IMR-90 (cell line): ENCODE measurements at regions not wholly inside any gene's neighbourhood (a gene's known extent, or its start where the extent isn't known, plus 50 kb on each side); places are given as distances from the start of the nearest gene placed in this dataset.

Experiments
- ATAC-seq: fragments of 200-7000 bp; cut with Tn5 transposase; 2 replicates; pipeline ENCODE4 v1.9.1; 2020; ENCODE audit warnings: low read depth, mild to moderate bottlenecking, moderate library complexity
- BruUV-seq: library from RNA; stranded (reverse); fragments of 400-500 nt; replicated peaks from 2 replicates; lab custom pipeline; 2021; lab: Mats Ljungman, UMichigan
- CTCF ChIA-PET: fragments of 300-600 bp; formaldehyde crosslinking; extraction: SDS; loops from one replicate; lab custom pipeline; 2021; ENCODE audit warnings: antibody characterized with exemption; lab: Yijun Ruan, JAX
- POLR2A ChIA-PET: fragments of 300-600 bp; sonication (Branson Sonifier 250); formaldehyde crosslinking; loops from one replicate; lab custom pipeline; 2022; ENCODE audit warnings: antibody characterized with exemption; ENCODE audit not compliant: unreplicated experiment; lab: Charles Lee
- DNase-seq: peaks from one replicate; pipeline ENCODE4 v3.0.0; 2013
- H2AFZ ChIP-seq: replicated peaks from 2 replicates; pipeline ENCODE3; 2013; ENCODE audit warnings: low read length, mild to moderate bottlenecking; ENCODE audit not compliant: poor library complexity
- H2AK5ac ChIP-seq: 2 replicates; pipeline ENCODE4 v1.6.1; 2013; ENCODE audit warnings: low read depth, low read length, inconsistent platforms
- H2AK9ac ChIP-seq: replicated peaks from 2 replicates; pipeline ENCODE3; 2013; ENCODE audit warnings: mild to moderate bottlenecking, low read depth, low read length, moderate library complexity; ENCODE audit not compliant: poor library complexity
- H2BK120ac ChIP-seq: 2 replicates; pipeline ENCODE4 v1.6.1; 2013; ENCODE audit warnings: low read depth, low read length, inconsistent platforms
- H2BK15ac ChIP-seq: 3 replicates; pipeline ENCODE4 v1.6.1; 2013; ENCODE audit warnings: low read depth, low read length, inconsistent platforms
- H2BK20ac ChIP-seq: 2 replicates; pipeline ENCODE4 v1.6.1; 2013; ENCODE audit warnings: low read depth, mild to moderate bottlenecking, inconsistent platforms, low read length, moderate library complexity
- H2BK5ac ChIP-seq: 2 replicates; pipeline ENCODE4 v1.6.1; 2013; ENCODE audit warnings: mild to moderate bottlenecking, low read depth, low read length, inconsistent platforms; ENCODE audit not compliant: poor library complexity, severe bottlenecking
- H3K14ac ChIP-seq: replicated peaks from 2 replicates; pipeline ENCODE4 v1.6.1; 2013; ENCODE audit warnings: low read depth, low read length, inconsistent platforms
- H3K18ac ChIP-seq: 2 replicates; pipeline ENCODE4 v1.6.1; 2013; ENCODE audit warnings: low read depth, low read length, control low read depth
- H3K23ac ChIP-seq: 2 replicates; pipeline ENCODE4 v1.6.1; 2013; ENCODE audit warnings: low read depth, low read length, inconsistent platforms
- H3K27ac ChIP-seq: 2 replicates; pipeline ENCODE4 v1.5.1; 2013; ENCODE audit warnings: mild to moderate bottlenecking, control low read depth, low read length; ENCODE audit not compliant: insufficient read depth
- H3K27me3 ChIP-seq: 2 replicates; pipeline ENCODE4 v1.6.1; 2013; ENCODE audit warnings: low read length; ENCODE audit not compliant: control insufficient read depth, insufficient read depth
- H3K36me3 ChIP-seq: 2 replicates; pipeline ENCODE4 v1.6.1; 2013; ENCODE audit warnings: low read length, mixed read lengths; ENCODE audit not compliant: control insufficient read depth, insufficient read depth
- H3K4ac ChIP-seq: 2 replicates; pipeline ENCODE4 v1.6.1; 2013; ENCODE audit warnings: low read depth, low read length, inconsistent platforms
- H3K4me1 ChIP-seq: 2 replicates; pipeline ENCODE4 v1.6.1; 2013; ENCODE audit warnings: low read length, mixed read lengths; ENCODE audit not compliant: control insufficient read depth, insufficient read depth
- H3K4me2 ChIP-seq: 2 replicates; pipeline ENCODE4 v1.6.1; 2013; ENCODE audit warnings: low read depth, mild to moderate bottlenecking, control low read depth, low read length, moderate library complexity
- H3K4me3 ChIP-seq: 2 replicates; pipeline ENCODE4 v1.5.1; 2013; ENCODE audit warnings: low read depth, mild to moderate bottlenecking, control low read depth, low read length, moderate library complexity; ENCODE audit not compliant: insufficient read depth
- H3K56ac ChIP-seq: 2 replicates; pipeline ENCODE4 v1.6.1; 2013; ENCODE audit warnings: low read length, inconsistent platforms; ENCODE audit not compliant: insufficient read depth; ENCODE audit errors: extremely low read depth
- H3K79me1 ChIP-seq, 2 experiments: 2 replicates each; pipeline ENCODE4 v1.6.1; 2013; ENCODE audit warnings: low read length in 2 of 2, inconsistent platforms in 1 of 2, low read depth in 1 of 2
- H3K9ac ChIP-seq: 2 replicates; pipeline ENCODE4 v1.6.1; 2013; ENCODE audit warnings: low read depth, low read length, control low read depth
- H3K9me1 ChIP-seq: 2 replicates; pipeline ENCODE4 v1.6.1; 2013; ENCODE audit warnings: low read length, inconsistent platforms; ENCODE audit not compliant: insufficient read depth
- H3K9me3 ChIP-seq: 2 replicates; pipeline ENCODE4 v1.6.1; 2013; ENCODE audit warnings: low read length; ENCODE audit not compliant: control insufficient read depth, insufficient read depth
- H4K20me1 ChIP-seq: 2 replicates; pipeline ENCODE4 v1.6.1; 2013; ENCODE audit warnings: low read length, inconsistent platforms; ENCODE audit not compliant: insufficient read depth
- H4K5ac ChIP-seq: 2 replicates; pipeline ENCODE4 v1.6.1; 2013; ENCODE audit warnings: mild to moderate bottlenecking, low read depth, low read length, control low read depth
- H4K8ac ChIP-seq, 2 experiments: 2 replicates each; pipeline ENCODE4 v1.6.1; 2013; ENCODE audit warnings: low read depth in 2 of 2, low read length in 2 of 2, control low read depth in 1 of 2, inconsistent platforms in 1 of 2
- H4K91ac ChIP-seq: 2 replicates; pipeline ENCODE4 v1.6.1; 2013; ENCODE audit warnings: low read depth, low read length, inconsistent platforms; ENCODE audit not compliant: insufficient read depth
- MAZ ChIP-seq: IDR thresholded peaks from 2 replicates; pipeline ENCODE4 v1.6.1; 2012; ENCODE audit warnings: low read depth, mild to moderate bottlenecking, low read length, improper control_type of control experiment, moderate library complexity, borderline replicate concordance
- MXI1 ChIP-seq: IDR thresholded peaks from 2 replicates; pipeline ENCODE4 v1.6.1; 2012; ENCODE audit warnings: low read depth, mild to moderate bottlenecking, low read length, moderate library complexity, borderline replicate concordance
- WGBS, 2 experiments: methylation state at CpG; one replicate each; pipeline versions ENCODE4 v1.1.5 to v1.1.7; 2013; ENCODE audit warnings: missing lambda C conversion rate in 2 of 2; ENCODE audit not compliant: insufficient read length in 1 of 2; ENCODE audit errors: extremely low coverage in 2 of 2; 5-methylcytosine and 5-hydroxymethylcytosine counted together
- dilution Hi-C: fragments of 300-500 bp; cut with HindIII; formaldehyde crosslinking; loops from one replicate; pipeline ENCODE4 v1.14.3; 2018; ENCODE audit warnings: low sequenced_read_pairs; ENCODE audit not compliant: unreplicated experiment
- in situ Hi-C: fragments of 300-500 bp; cut with MboI; formaldehyde crosslinking; loops from 3 replicates; pipeline ENCODE4 v1.14.3; 2019; ENCODE audit warnings: low sequenced_read_pairs, inconsistent platforms, mixed read lengths
- intact Hi-C: fragments of 100-400 bp; cut with micrococcal nuclease; formaldehyde crosslinking; loops from 2 replicates; pipeline ENCODE4 v1.10.0; 2022

- Histone ChIP-seq H3K27ac (no peak overlapping the region), H2AK9ac (no peak overlapping the region), H4K8ac (no peak overlapping the region), H2AFZ (no peak overlapping the region), H3K4ac (no peak overlapping the region), H3K14ac (no peak overlapping the region), H3K4me3 (no peak overlapping the region), H3K36me3 (no peaks in the 10 kb centered on the region), H3K23ac (no peak overlapping the region), H3K4me2 (no peak overlapping the region), H3K9me1 (no peaks in the 10 kb centered on the region), H2AK5ac (no peak overlapping the region), H2BK15ac (no peak overlapping the region), H4K91ac (no peak overlapping the region), H3K79me1 (no peaks in the 10 kb centered on the region), H3K18ac (no peak overlapping the region), H3K4me1 (no peaks in the 10 kb centered on the region), H3K27me3 (no peaks in the 10 kb centered on the region), H3K9ac (no peak overlapping the region), H3K9me3 (no peaks in the 10 kb centered on the region), H2BK120ac (no peak overlapping the region), H2BK5ac (no peak overlapping the region), H4K20me1 (no peaks in the 10 kb centered on the region), H3K56ac (no peak overlapping the region), H2BK20ac (no peak overlapping the region), H4K5ac (no peak overlapping the region)
- intact Hi-C loops (no loop called here), dilution Hi-C loops (no loop called here), in situ Hi-C loops (no loop called here)
- ChIA-PET CTCF (no interaction called here), POLR2A (no interaction called here)
- TF ChIP-seq MXI1: no peak
- no peak for TF ChIP-seq MAZ
- ATAC-seq (no peak), DNase-seq (no peak)
- 65% methylated on average over 4 of the region's 9 CpGs; no CpG with 5 or more reads in 1 of the 2 experiments for WGBS, 2 experiments
- no TSS peak for BruUV-seq
Measured at GRCh38 chr2:220057916-220058315, 430.5 kb downstream of the SLC4A3 start.
